ENCODE measurements at regions not wholly inside any gene's neighbourhood (a gene's known extent, or its start where the extent isn't known, plus 50 kb on each side); places are given as distances from the start of the nearest gene placed in this dataset.

DNA sequence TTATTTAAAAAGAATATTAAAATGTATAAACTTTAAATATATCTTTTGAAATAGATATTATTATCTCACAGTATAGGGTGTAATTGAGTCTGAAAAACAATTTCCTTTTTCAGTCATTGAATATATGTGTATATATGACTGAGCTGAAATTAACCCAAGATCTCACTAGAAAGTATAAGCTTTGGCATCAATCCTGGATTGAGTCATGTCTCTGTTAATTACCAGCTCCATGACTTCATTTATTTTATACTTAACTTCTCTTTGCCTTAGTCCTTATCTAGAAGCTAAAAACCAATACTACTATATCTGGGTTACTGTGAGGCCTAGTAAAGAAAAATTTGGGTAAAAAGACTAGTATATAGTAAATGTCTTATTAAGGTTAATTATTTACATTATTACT, 1020.3 kb downstream of the LRFN5 start:
- no peak for TF ChIP-seq EZH2phosphoT487 (IDR thresholded peaks at IDR 0.05; ENCODE audit: borderline replicate concordance, low read length)
- TF ChIP-seq, protein P1, sequence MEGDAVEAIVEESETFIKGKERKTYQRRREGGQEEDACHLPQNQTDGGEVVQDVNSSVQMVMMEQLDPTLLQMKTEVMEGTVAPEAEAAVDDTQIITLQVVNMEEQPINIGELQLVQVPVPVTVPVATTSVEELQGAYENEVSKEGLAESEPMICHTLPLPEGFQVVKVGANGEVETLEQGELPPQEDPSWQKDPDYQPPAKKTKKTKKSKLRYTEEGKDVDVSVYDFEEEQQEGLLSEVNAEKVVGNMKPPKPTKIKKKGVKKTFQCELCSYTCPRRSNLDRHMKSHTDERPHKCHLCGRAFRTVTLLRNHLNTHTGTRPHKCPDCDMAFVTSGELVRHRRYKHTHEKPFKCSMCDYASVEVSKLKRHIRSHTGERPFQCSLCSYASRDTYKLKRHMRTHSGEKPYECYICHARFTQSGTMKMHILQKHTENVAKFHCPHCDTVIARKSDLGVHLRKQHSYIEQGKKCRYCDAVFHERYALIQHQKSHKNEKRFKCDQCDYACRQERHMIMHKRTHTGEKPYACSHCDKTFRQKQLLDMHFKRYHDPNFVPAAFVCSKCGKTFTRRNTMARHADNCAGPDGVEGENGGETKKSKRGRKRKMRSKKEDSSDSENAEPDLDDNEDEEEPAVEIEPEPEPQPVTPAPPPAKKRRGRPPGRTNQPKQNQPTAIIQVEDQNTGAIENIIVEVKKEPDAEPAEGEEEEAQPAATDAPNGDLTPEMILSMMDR (conservative IDR thresholded peaks at IDR 0.05; ENCODE audit: low read depth, low read length), result no peak

Data from PC-3 (cell line).